Osteocyte (in vitro differentiated cells): ENCODE measurements at regions not wholly inside any gene's neighbourhood (a gene's known extent, or its start where the extent isn't known, plus 50 kb on each side); places are given as distances from the start of the nearest gene placed in this dataset.

ENCODE experiments used
- DNase-seq: peaks from one replicate; pipeline ENCODE4 v3.0.0; 2021; ENCODE audit warnings: mixed read lengths; ENCODE audit not compliant: unreplicated experiment; ENCODE audit errors: extremely low spot score
- H3K27ac Mint-ChIP-seq: one replicate; pipeline ENCODE4 v1.8.0; 2021; ENCODE audit warnings: mild to moderate bottlenecking, mixed read lengths; ENCODE audit not compliant: unreplicated experiment
- H3K27me3 Mint-ChIP-seq: one replicate; pipeline ENCODE4 v1.8.0; 2021; ENCODE audit warnings: mixed read lengths; ENCODE audit not compliant: unreplicated experiment
- H3K36me3 Mint-ChIP-seq: one replicate; pipeline ENCODE4 v1.8.0; 2021; ENCODE audit warnings: mixed read lengths; ENCODE audit not compliant: unreplicated experiment
- H3K4me1 Mint-ChIP-seq: one replicate; pipeline ENCODE4 v1.8.0; 2021; ENCODE audit warnings: mixed read lengths; ENCODE audit not compliant: unreplicated experiment
- H3K4me3 Mint-ChIP-seq: one replicate; pipeline ENCODE4 v1.8.0; 2021; ENCODE audit warnings: mild to moderate bottlenecking, moderate library complexity, mixed read lengths; ENCODE audit not compliant: unreplicated experiment
- H3K9me3 Mint-ChIP-seq: one replicate; pipeline ENCODE4 v1.8.0; 2021; ENCODE audit warnings: mixed read lengths; ENCODE audit not compliant: unreplicated experiment
- CTCF ChIP-seq: fragments of 200-600 bp; sonication (generic); IDR thresholded peaks from 2 replicates; pipeline ENCODE4 v1.5.0; 2021; ENCODE audit warnings: antibody characterized with exemption, mild to moderate bottlenecking, moderate library complexity

DNA sequence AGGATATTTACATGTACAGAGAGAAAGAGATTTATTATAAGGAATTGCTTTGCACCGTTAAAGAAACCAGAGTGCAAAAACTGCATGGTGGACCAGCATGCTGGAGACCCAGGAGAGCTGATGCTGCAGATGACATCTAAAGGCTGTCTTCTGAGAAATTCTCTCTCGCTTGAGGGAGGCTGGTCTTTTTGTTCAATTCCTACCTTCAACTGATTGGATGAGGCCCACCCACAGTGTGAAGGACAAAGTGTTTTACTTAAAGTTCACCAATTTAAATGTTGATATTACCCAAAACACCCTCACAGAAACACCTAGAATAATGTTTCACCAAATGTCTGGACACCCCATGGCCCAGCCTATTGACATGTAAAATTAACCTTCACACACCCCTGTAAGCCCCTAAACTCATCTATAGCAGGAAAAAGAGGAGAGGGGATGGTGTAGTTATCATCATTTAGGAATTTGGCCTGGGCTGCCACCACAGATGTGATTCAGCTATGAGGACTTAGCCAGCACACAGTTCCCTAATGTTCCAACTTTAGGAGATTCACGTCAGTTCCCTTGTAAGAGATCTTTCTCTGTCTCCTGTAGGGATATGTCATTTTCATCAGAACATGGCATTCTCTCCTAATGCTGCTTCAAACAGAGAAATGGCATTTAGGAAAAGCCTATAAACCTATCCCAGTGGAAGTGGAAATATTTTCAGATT, 358.2 kb upstream of the TLE4 start:
- no peak for DNase-seq
- Mint-ChIP-seq H3K9me3 (peaks cover 3% of the 10 kb centered on the region), H3K27me3 (no peaks in the 10 kb centered on the region), H3K4me1 (no peaks in the 10 kb centered on the region), H3K4me3 (no peak overlapping the region), H3K27ac (no peak overlapping the region), H3K36me3 (no peaks in the 10 kb centered on the region)
- TF ChIP-seq CTCF = no peak

- H3K36me3 Mint-ChIP-seq = no peaks in the 10 kb centered on the region
- no peak for DNase-seq
Measured at GRCh38 chr9:79215821-79216220, 355.9 kb upstream of the TLE4 start.

DNA sequence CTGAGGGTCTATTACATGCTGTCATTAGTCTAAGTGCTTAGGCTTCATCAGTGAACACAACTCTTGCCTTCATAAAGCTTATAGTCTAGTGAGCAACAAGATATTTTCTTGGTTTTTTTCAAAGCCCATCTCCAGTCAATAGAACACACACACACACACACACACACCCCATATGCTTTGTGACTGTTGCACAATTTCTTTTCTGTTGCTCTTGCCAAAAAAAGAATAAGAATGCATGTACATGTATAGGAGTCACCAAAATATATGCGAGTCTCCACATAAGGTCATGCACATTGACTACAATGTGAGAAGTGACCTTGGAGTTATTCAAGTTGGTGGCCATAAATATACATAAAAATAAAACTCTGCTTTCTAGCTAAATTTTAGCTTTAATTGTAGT, 351.5 kb upstream of the TLE4 start:
- H3K27ac Mint-ChIP-seq = peak overlapping the region; percentile 56
- peaks cover 17% of the 10 kb centered on the region for H3K4me1 Mint-ChIP-seq
- no peak for TF ChIP-seq CTCF
- no peaks in the 10 kb centered on the region for H3K27me3 Mint-ChIP-seq
- H3K9me3 Mint-ChIP-seq = peaks cover 3% of the 10 kb centered on the region
- no peak overlapping the region for H3K4me3 Mint-ChIP-seq
- no peak for DNase-seq
- no peaks in the 10 kb centered on the region for H3K36me3 Mint-ChIP-seq

More at GRCh38 chr9:79215821-79216220, 355.9 kb upstream of the TLE4 start:
- no peak overlapping the region for H3K4me3 Mint-ChIP-seq
- H3K27me3 Mint-ChIP-seq = no peaks in the 10 kb centered on the region
- TF ChIP-seq CTCF = no peak
- peaks cover 8% of the 10 kb centered on the region for H3K4me1 Mint-ChIP-seq
- H3K27ac Mint-ChIP-seq = no peak overlapping the region
- peaks cover 3% of the 10 kb centered on the region for H3K9me3 Mint-ChIP-seq

GRCh38 chr9:79220666-79221065, 351.1 kb upstream of the TLE4 start:
- peak overlapping the region; percentile 56 for H3K27ac Mint-ChIP-seq
- H3K36me3 Mint-ChIP-seq = no peaks in the 10 kb centered on the region
- no peak for DNase-seq
- peaks cover 17% of the 10 kb centered on the region for H3K4me1 Mint-ChIP-seq
- no peak for TF ChIP-seq CTCF
- H3K9me3 Mint-ChIP-seq = peaks cover 3% of the 10 kb centered on the region
- H3K27me3 Mint-ChIP-seq = no peaks in the 10 kb centered on the region
- no peak overlapping the region for H3K4me3 Mint-ChIP-seq

DNA sequence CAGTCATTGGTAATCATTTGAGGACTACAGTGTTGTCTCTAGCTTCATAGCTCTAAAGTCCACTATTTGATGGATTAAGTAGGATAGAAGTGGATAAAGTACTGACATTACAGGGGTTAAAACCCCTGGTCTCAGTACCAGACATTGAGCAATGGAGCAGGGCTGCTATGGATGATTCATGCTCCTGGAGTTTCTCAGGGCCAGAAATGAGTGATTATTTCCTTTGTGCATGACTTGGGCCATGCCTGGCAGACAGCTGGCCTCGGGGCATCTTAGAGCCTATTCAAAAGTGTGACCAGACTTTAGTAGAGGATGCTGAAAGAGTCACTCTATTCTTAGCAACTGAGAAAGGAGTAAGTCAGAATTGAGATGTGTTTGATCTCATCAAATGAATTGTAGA, 350.7 kb upstream of the TLE4 start:
- Mint-ChIP-seq H3K27ac (peak overlapping the region; percentile 56), H3K4me3 (no peak overlapping the region), H3K4me1 (peaks cover 17% of the 10 kb centered on the region), H3K36me3 (no peaks in the 10 kb centered on the region), H3K27me3 (no peaks in the 10 kb centered on the region), H3K9me3 (peaks cover 3% of the 10 kb centered on the region)
- no peak for DNase-seq
- no peak for TF ChIP-seq CTCF
